ENCODE measurements at regions not wholly inside any gene's neighbourhood (a gene's known extent, or its start where the extent isn't known, plus 50 kb on each side); places are given as distances from the start of the nearest gene placed in this dataset.

- no peak for TF ChIP-seq ZBTB11 (CRISPR knock-in tag; IDR thresholded peaks at IDR 0.05)
- TF ChIP-seq CBX5 (IDR thresholded peaks at IDR 0.05; ENCODE audit: low read depth): no peak
- TF ChIP-seq GATAD2B (conservative IDR thresholded peaks at IDR 0.05; ENCODE audit: low read depth): no peak
- TF ChIP-seq PKNOX1 (IDR thresholded peaks at IDR 0.05): no peak
Measured at GRCh38 chr14:21993070-21993469, 319.5 kb upstream of the OR4E1 start (continued).

GRCh38 chr14:21991130-21991529, 317.5 kb upstream of the OR4E1 start:
- POLR2A ChIA-PET: no interaction called here
- Histone ChIP-seq H3K4me2 (ENCODE audit: control insufficient read depth, insufficient read depth) (no peak overlapping the region), H3K27me3 (replicated peaks in 1 of 2; ENCODE audit: control insufficient read depth in 2 of 2, insufficient read depth in 2 of 2, low read length in 1 of 2) (no peaks in the 10 kb centered on the region), H3K9me3 (replicated peaks; ENCODE audit: control insufficient read depth, insufficient read depth, low read length) (no peaks in the 10 kb centered on the region), H3K27ac (ENCODE audit: control insufficient read depth, insufficient read depth) (no peak overlapping the region), H3K79me2 (ENCODE audit: control insufficient read depth, insufficient read depth, low read length) (no peaks in the 10 kb centered on the region), H2AFZ (ENCODE audit: control insufficient read depth, low read depth, low read length) (no peak overlapping the region), H3K9ac (ENCODE audit: control insufficient read depth, insufficient read depth, low read length) (no peak overlapping the region), H3K36me3 (ENCODE audit: control insufficient read depth in 2 of 2, insufficient read depth in 2 of 2, low read length in 1 of 2) (no peaks in the 10 kb centered on the region), H4K20me1 (ENCODE audit: control insufficient read depth, insufficient read depth) (no peaks in the 10 kb centered on the region), H3K4me3 (no peak overlapping the region), H3K4me1 (ENCODE audit: control insufficient read depth, insufficient read depth, low read length) (no peaks in the 10 kb centered on the region)
- SMC1A ChIA-PET (ENCODE audit: uncharacterized antibody, unreplicated experiment): interaction anchor here (1.4 kb wide), 1 partner anchor 13 kb away, joined by 5 read pairs; no protein-coding TSS in a partner anchor
- in situ Hi-C loops (cut with MboI) (no loop called here), intact Hi-C loops (cut with micrococcal nuclease; ENCODE audit: unreplicated experiment) (no loop called here)
- FAIRE-seq (no peak), DNase-seq (ENCODE audit: low read depth, low spot score) (no peak), ATAC-seq (0 out of 3 replicates have a peak, but pooled peaks have one; percentile 29)
- CTCF ChIA-PET: interaction anchor here (0.7 to 6.0 kb wide), 8 partner anchors 8 to 78 kb away, joined by 3 to 55 read pairs (median 7); no protein-coding TSS in a partner anchor
- 5% methylated on average over 2 of the region's 2 CpGs for WGBS (ENCODE audit: insufficient coverage, insufficient replicate concordance, low lambda C conversion rate, missing lambda C conversion rate)
- RAD21 ChIA-PET (ENCODE audit: unreplicated experiment): no interaction called here
- TF ChIP-seq IKZF2 (IDR thresholded peaks at IDR 0.05): no peak
- no peak for TF ChIP-seq KLF5 (IDR thresholded peaks at IDR 0.05; ENCODE audit: partially characterized antibody)
- no peak for TF ChIP-seq ZNF384 (IDR thresholded peaks at IDR 0.05; ENCODE audit: borderline replicate concordance, low read depth, low read length)
- TF ChIP-seq ZBTB11 (CRISPR knock-in tag; IDR thresholded peaks at IDR 0.05): no peak
- no peak for TF ChIP-seq TARDBP (IDR thresholded peaks at IDR 0.05; ENCODE audit: borderline replicate concordance)
- TF ChIP-seq EP300 (IDR thresholded peaks at IDR 0.05; ENCODE audit: borderline replicate concordance in 1 of 2, control insufficient read depth in 1 of 2, low read depth in 2 of 2, low read length in 2 of 2): no peak
- no peak for TF ChIP-seq WRNIP1 (IDR thresholded peaks at IDR 0.05; ENCODE audit: borderline replicate concordance, low read depth, low read length)
- no peak for TF ChIP-seq E2F8 (IDR thresholded peaks at IDR 0.05; ENCODE audit: low read depth, partially characterized antibody)
- BruUV-seq (replicated peaks): no TSS peak
